Astrocyte (in vitro differentiated cells and primary cell): ENCODE measurements at regions not wholly inside any gene's neighbourhood (a gene's known extent, or its start where the extent isn't known, plus 50 kb on each side); places are given as distances from the start of the nearest gene placed in this dataset.

Experiments
- DNase-seq: peaks from one replicate; pipeline ENCODE4 v3.0.0-alpha.2; 2010; ENCODE audit warnings: low read depth
- FAIRE-seq: peaks from 2 replicates; lab custom pipeline; 2011; peaks lifted over from hg19 to GRCh38; lab: Jason Lieb, UNC
- H2AFZ ChIP-seq: 2 replicates; pipeline ENCODE4 v1.6.0; 2012; ENCODE audit warnings: low read depth, low read length, inconsistent platforms
- H3K27ac ChIP-seq: 2 replicates; pipeline ENCODE4 v1.5.1; 2011; ENCODE audit warnings: low read depth, low read length, inconsistent platforms
- H3K27me3 ChIP-seq: 2 replicates; pipeline ENCODE4 v1.6.0; 2011; ENCODE audit warnings: low read length, inconsistent platforms; ENCODE audit not compliant: insufficient read depth
- H3K36me3 ChIP-seq: 2 replicates; pipeline ENCODE4 v1.5.1; 2011; ENCODE audit warnings: low read length, inconsistent platforms; ENCODE audit not compliant: insufficient read depth
- H3K4me1 ChIP-seq: 2 replicates; pipeline ENCODE4 v1.5.1; 2011; ENCODE audit warnings: low read length, inconsistent platforms; ENCODE audit not compliant: insufficient read depth
- H3K4me2 ChIP-seq: 2 replicates; pipeline ENCODE4 v1.6.0; 2012; ENCODE audit warnings: low read length, inconsistent platforms
- H3K4me3 ChIP-seq: 2 replicates; pipeline ENCODE4 v1.5.1; 2011; ENCODE audit warnings: low read depth, mild to moderate bottlenecking, low read length, inconsistent platforms; ENCODE audit not compliant: insufficient read depth
- H3K79me2 ChIP-seq: 2 replicates; pipeline ENCODE4 v1.6.0; 2012; ENCODE audit warnings: mild to moderate bottlenecking, low read length, inconsistent platforms; ENCODE audit not compliant: insufficient read depth
- H3K9ac ChIP-seq: 2 replicates; pipeline ENCODE4 v1.6.0; 2012; ENCODE audit warnings: mild to moderate bottlenecking, low read length, inconsistent platforms
- H3K9me3 ChIP-seq: 2 replicates; pipeline ENCODE4 v1.5.1; 2012; ENCODE audit warnings: low read depth, mild to moderate bottlenecking, low read length, inconsistent platforms; ENCODE audit not compliant: insufficient read depth
- H4K20me1 ChIP-seq: 2 replicates; pipeline ENCODE4 v1.6.0; 2012; ENCODE audit warnings: low read length, inconsistent platforms; ENCODE audit not compliant: insufficient read depth
- H3K27ac Mint-ChIP-seq: one replicate; pipeline ENCODE4 v1.8.0; 2021; ENCODE audit warnings: mild to moderate bottlenecking, mixed read lengths; ENCODE audit not compliant: unreplicated experiment
- H3K27me3 Mint-ChIP-seq: one replicate; pipeline ENCODE4 v1.8.0; 2021; ENCODE audit warnings: low read depth, mixed read lengths; ENCODE audit not compliant: unreplicated experiment
- H3K36me3 Mint-ChIP-seq: one replicate; pipeline ENCODE4 v1.8.0; 2021; ENCODE audit warnings: low read depth, mixed read lengths; ENCODE audit not compliant: unreplicated experiment
- H3K4me1 Mint-ChIP-seq: one replicate; pipeline ENCODE4 v1.8.0; 2021; ENCODE audit warnings: low read depth, mixed read lengths; ENCODE audit not compliant: unreplicated experiment
- H3K4me3 Mint-ChIP-seq: one replicate; pipeline ENCODE4 v1.8.0; 2021; ENCODE audit warnings: mild to moderate bottlenecking, moderate library complexity, mixed read lengths; ENCODE audit not compliant: unreplicated experiment
- H3K9me3 Mint-ChIP-seq: one replicate; pipeline ENCODE4 v1.8.0; 2021; ENCODE audit warnings: mild to moderate bottlenecking, mixed read lengths; ENCODE audit not compliant: unreplicated experiment
- CTCF ChIP-seq: IDR thresholded peaks from 2 replicates; pipeline ENCODE4 v1.5.1; 2011; ENCODE audit warnings: low read depth, mild to moderate bottlenecking, inconsistent platforms, low read length, moderate library complexity; ENCODE audit not compliant: insufficient read depth
- EZH2 ChIP-seq: IDR thresholded peaks from 2 replicates; pipeline ENCODE4 v1.6.1; 2012; ENCODE audit warnings: mild to moderate bottlenecking, low read length, inconsistent platforms; ENCODE audit not compliant: insufficient read depth

DNA sequence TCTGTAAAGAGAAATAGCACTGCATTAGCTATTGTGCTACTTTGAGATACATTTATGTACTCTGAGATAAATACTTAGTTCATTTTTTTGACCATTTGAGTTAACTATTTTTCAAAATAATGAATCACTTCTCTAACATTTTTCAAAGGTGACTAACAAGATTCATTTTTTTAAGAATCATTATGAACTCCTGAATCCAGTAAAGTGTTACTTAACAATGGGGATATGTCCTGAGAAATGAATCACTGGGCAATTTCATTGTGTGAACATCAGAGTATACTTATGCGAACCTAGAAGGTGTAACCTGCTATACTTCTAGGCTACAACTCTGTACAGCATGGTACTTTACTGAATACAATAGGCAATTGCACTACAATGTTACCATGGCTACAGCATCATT lies 355.8 kb downstream of the ARL6IP6 start:
- Mint-ChIP-seq H3K4me1 (no peaks in the 10 kb centered on the region), H3K4me3 (no peak overlapping the region), H3K27me3 (no peaks in the 10 kb centered on the region), H3K27ac (no peak overlapping the region), H3K9me3 (no peaks in the 10 kb centered on the region), H3K36me3 (no peaks in the 10 kb centered on the region)
- Histone ChIP-seq H3K4me3 (no peak overlapping the region), H3K9me3 (no peaks in the 10 kb centered on the region), H3K27me3 (no peaks in the 10 kb centered on the region), H3K36me3 (no peaks in the 10 kb centered on the region), H3K4me1 (no peaks in the 10 kb centered on the region), H2AFZ (no peak overlapping the region), H3K79me2 (no peaks in the 10 kb centered on the region), H4K20me1 (no peaks in the 10 kb centered on the region), H3K4me2 (no peak overlapping the region), H3K9ac (no peak overlapping the region), H3K27ac (no peak overlapping the region)
- TF ChIP-seq EZH2: no peak
- no peak for TF ChIP-seq CTCF
- DNase-seq: peak; percentile 19
- FAIRE-seq: no peak

- Mint-ChIP-seq H3K4me3 (no peak overlapping the region), H3K9me3 (no peaks in the 10 kb centered on the region), H3K27ac (no peak overlapping the region), H3K27me3 (no peaks in the 10 kb centered on the region), H3K4me1 (no peaks in the 10 kb centered on the region), H3K36me3 (no peaks in the 10 kb centered on the region)
- Histone ChIP-seq H4K20me1 (no peaks in the 10 kb centered on the region), H3K4me2 (no peak overlapping the region), H3K27ac (no peak overlapping the region), H3K9me3 (no peaks in the 10 kb centered on the region), H2AFZ (no peak overlapping the region), H3K79me2 (no peaks in the 10 kb centered on the region), H3K36me3 (no peaks in the 10 kb centered on the region), H3K4me3 (no peak overlapping the region), H3K27me3 (no peaks in the 10 kb centered on the region), H3K9ac (no peak overlapping the region), H3K4me1 (no peaks in the 10 kb centered on the region)
- FAIRE-seq: no peak
- DNase-seq: no peak
- TF ChIP-seq EZH2 (no peak), CTCF (no peak)
These were observed 354.4 kb downstream of the ARL6IP6 start for GRCh38 chr2:153072813-153073212.

GRCh38 chr2:153072077-153072476 lies 353.7 kb downstream of the ARL6IP6 start:
- H3K4me1 Mint-ChIP-seq: no peaks in the 10 kb centered on the region
- no peaks in the 10 kb centered on the region for H3K9me3 ChIP-seq
- H3K9ac ChIP-seq: no peak overlapping the region
- H4K20me1 ChIP-seq: no peaks in the 10 kb centered on the region
- no peaks in the 10 kb centered on the region for H3K36me3 Mint-ChIP-seq
- no peak overlapping the region for H3K4me2 ChIP-seq
- no peak overlapping the region for H2AFZ ChIP-seq
- no peaks in the 10 kb centered on the region for H3K79me2 ChIP-seq
- no peaks in the 10 kb centered on the region for H3K27me3 Mint-ChIP-seq
- FAIRE-seq: no peak
- no peak overlapping the region for H3K4me3 Mint-ChIP-seq
- no peak overlapping the region for H3K27ac ChIP-seq
- H3K9me3 Mint-ChIP-seq: no peaks in the 10 kb centered on the region
- H3K4me1 ChIP-seq: no peaks in the 10 kb centered on the region
- no peak for TF ChIP-seq CTCF
- no peak for TF ChIP-seq EZH2
- H3K36me3 ChIP-seq: no peaks in the 10 kb centered on the region
- no peaks in the 10 kb centered on the region for H3K27me3 ChIP-seq
- DNase-seq: no peak
- no peak overlapping the region for H3K27ac Mint-ChIP-seq
- no peak overlapping the region for H3K4me3 ChIP-seq
